PFSK-1 (cell line): ENCODE measurements at regions not wholly inside any gene's neighbourhood (a gene's known extent, or its start where the extent isn't known, plus 50 kb on each side); places are given as distances from the start of the nearest gene placed in this dataset.

Experiments used
- POLR2AphosphoS5 ChIP-seq: IDR thresholded peaks from 2 replicates; pipeline ENCODE4 v1.6.1; 2012; ENCODE audit warnings: low read depth, mild to moderate bottlenecking, control low read depth, low read length, moderate library complexity
- SIN3A ChIP-seq: IDR thresholded peaks from 2 replicates; pipeline ENCODE4 v1.6.1; 2012; ENCODE audit warnings: mild to moderate bottlenecking, low read length, moderate library complexity, borderline replicate concordance; ENCODE audit not compliant: insufficient read depth
- TAF1 ChIP-seq: IDR thresholded peaks from 2 replicates; pipeline ENCODE4 v1.6.1; 2012; ENCODE audit warnings: low read length, control low read depth, borderline replicate concordance; ENCODE audit not compliant: insufficient read depth
- TF ChIP-seq, protein P1 (sequence below), 2 experiments: IDR thresholded peaks; 2 replicates each; pipeline versions ENCODE4 v1.6.1 to v1.8.0; 2011 to 2012; ENCODE audit warnings: low read depth in 2 of 2, low read length in 2 of 2, control low read depth in 1 of 2, inconsistent platforms in 1 of 2, mild to moderate bottlenecking in 1 of 2, moderate library complexity in 1 of 2; ENCODE audit not compliant: insufficient read depth in 1 of 2

DNA sequence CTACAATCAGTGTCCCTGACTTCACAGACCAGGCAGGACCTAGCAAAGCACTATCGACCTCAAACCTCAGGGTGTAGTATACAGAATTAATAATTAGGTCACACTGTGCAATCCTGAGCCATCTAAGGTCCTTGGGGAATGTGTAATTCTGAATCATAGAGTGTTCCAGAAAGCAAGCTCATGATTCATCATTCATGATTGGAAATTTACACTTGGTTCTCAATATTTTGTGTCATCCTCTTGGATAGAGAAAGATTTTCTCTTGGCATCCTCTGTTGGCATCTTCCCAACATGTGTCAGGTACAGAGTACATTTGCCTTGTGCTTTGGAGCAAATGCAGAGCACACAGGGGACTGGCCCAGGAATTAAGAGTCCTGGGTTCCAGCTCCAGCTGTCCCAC is 245.0 kb upstream of the NT5C1B start:
- TF ChIP-seq POLR2AphosphoS5 (no peak), SIN3A (no peak), TAF1 (no peak)
- TF ChIP-seq, protein P1, sequence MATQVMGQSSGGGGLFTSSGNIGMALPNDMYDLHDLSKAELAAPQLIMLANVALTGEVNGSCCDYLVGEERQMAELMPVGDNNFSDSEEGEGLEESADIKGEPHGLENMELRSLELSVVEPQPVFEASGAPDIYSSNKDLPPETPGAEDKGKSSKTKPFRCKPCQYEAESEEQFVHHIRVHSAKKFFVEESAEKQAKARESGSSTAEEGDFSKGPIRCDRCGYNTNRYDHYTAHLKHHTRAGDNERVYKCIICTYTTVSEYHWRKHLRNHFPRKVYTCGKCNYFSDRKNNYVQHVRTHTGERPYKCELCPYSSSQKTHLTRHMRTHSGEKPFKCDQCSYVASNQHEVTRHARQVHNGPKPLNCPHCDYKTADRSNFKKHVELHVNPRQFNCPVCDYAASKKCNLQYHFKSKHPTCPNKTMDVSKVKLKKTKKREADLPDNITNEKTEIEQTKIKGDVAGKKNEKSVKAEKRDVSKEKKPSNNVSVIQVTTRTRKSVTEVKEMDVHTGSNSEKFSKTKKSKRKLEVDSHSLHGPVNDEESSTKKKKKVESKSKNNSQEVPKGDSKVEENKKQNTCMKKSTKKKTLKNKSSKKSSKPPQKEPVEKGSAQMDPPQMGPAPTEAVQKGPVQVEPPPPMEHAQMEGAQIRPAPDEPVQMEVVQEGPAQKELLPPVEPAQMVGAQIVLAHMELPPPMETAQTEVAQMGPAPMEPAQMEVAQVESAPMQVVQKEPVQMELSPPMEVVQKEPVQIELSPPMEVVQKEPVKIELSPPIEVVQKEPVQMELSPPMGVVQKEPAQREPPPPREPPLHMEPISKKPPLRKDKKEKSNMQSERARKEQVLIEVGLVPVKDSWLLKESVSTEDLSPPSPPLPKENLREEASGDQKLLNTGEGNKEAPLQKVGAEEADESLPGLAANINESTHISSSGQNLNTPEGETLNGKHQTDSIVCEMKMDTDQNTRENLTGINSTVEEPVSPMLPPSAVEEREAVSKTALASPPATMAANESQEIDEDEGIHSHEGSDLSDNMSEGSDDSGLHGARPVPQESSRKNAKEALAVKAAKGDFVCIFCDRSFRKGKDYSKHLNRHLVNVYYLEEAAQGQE (IDR thresholded peaks at IDR 0.05; ENCODE audit: insufficient read depth in 1 of 2, low read depth in 2 of 2, low read length in 2 of 2), result no peak
